ENCODE measurements at regions not wholly inside any gene's neighbourhood (a gene's known extent, or its start where the extent isn't known, plus 50 kb on each side); places are given as distances from the start of the nearest gene placed in this dataset.

GRCh38 chr15:72925661-72926060 lies 126.6 kb upstream of the NEO1 start:
- no peak for TF ChIP-seq GATA1 (IDR thresholded peaks at IDR 0.05; ENCODE audit: low read depth, low read length)
- no peak for TF ChIP-seq POLR2A (IDR thresholded peaks at IDR 0.05; ENCODE audit: low read length)
- DNase-seq: no peak

DNA sequence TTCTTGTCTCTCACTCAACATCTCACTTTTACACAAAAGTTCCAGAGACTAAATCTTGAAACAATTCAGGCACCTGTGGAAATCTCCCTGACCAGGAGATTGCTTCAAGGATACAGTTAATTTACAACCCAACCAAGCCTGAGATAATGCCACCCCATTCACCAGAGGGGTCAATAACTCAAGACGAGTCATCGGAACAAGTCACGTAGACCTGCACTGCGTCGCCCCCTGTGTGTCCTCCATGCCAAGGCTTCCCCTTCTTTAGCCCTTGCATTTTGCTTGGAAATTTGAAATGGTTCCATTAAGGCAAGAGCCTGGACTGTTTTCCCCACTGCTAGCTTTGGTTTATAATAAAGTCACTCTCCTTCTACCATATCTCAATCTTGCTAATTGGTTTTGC lies 129.0 kb upstream of the NEO1 start:
- TF ChIP-seq GATA1 (IDR thresholded peaks at IDR 0.05; ENCODE audit: low read depth, low read length) (no peak), POLR2A (IDR thresholded peaks at IDR 0.05; ENCODE audit: low read length) (no peak)
- DNase-seq: no peak

DNA sequence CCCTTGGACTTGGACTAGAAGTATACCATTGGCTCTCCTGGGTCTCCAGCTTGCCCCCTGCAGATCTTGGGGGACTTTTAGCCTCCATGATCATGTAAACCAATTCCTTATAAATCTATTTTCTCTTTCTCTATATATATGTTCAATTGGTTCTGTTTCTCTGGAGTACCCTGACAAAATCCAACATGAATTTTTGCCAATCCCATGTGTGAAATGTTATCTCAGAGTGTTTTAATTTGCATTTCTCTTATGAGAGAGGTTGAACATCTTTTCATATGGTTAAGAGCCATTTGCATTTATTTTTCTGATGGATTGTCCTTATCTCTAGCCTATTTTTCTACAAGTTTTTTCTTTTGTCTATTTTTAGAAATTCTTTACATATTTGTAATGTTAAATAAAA lies 131.7 kb upstream of the NEO1 start:
- TF ChIP-seq POLR2A (IDR thresholded peaks at IDR 0.05; ENCODE audit: low read length) (no peak), GATA1 (IDR thresholded peaks at IDR 0.05; ENCODE audit: low read depth, low read length) (no peak)
- no peak for DNase-seq

DNA sequence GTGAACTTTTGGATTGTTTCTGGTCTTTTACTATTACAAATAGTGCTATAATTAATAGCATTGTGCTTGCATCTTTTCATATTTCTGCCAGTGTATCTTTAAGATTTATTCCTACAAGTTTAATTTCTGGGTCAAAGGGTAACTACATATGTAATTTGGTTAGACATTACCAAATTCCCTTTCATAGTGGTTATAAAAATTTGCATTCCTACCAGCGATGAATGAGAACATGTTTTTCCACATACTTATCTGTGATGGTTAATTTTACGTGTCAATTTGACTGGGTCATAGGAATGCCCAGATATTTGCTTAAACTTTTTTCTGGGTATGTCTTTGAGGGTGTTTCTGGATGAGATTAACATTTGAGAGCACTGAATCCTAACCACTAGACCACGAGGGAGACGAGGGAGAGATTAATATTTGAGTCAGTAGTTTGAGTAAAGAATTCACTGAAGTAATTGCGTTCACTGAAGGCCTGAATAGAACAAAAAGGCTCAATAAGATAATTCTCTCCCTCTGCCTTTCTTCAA lies 132.3 kb upstream of the NEO1 start:
- no peak for DNase-seq
- TF ChIP-seq GATA1 (IDR thresholded peaks at IDR 0.05; ENCODE audit: low read depth, low read length): no peak
- no peak for TF ChIP-seq POLR2A (IDR thresholded peaks at IDR 0.05; ENCODE audit: low read length)

DNA sequence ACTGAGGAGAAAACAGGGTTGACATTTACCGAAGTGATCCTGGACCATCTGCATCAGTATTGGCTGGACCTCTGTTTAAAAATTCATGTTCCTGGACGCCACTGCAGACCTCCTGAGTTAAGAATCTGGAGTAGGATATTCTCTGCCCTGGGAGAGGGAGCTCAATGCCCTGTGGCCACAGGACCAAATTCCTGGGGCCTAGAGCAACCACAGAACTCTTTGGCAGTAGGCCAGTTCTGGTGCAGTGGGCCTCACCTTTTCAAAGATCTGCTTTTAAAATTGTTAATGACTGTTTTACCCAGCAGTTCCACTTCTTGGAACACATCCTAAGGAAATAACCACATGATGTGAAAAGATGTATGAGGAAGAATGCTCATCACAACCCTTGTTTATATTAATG lies 133.3 kb upstream of the ADPGK start:
- DNase-seq: no peak

DNA sequence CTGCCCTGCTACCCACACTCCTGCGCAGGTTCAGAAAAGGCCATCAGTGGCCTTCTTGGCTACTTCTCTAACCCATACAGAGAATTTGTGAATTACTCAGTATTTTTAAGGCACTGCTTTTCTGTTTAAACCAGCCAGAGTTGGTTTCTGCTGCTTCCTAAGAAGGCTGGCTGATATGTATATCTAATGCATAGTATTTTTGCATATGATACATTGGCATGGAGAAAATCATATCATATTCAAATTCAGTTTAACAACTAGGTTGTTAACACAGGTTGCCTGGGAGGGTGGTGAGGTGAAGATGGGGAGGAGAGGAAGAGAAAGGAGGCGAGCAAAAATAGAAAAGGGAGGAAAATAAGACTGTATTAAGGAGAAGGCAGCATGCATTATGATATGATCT lies 132.8 kb upstream of the ADPGK start:
- no peak for DNase-seq
- no peak for TF ChIP-seq GATA1 (IDR thresholded peaks at IDR 0.05; ENCODE audit: low read depth, low read length)
- no peak for TF ChIP-seq POLR2A (IDR thresholded peaks at IDR 0.05; ENCODE audit: low read length)

More for the DNA sequence above, 133.3 kb upstream of the ADPGK start:
- TF ChIP-seq POLR2A (IDR thresholded peaks at IDR 0.05; ENCODE audit: low read length) (no peak), GATA1 (IDR thresholded peaks at IDR 0.05; ENCODE audit: low read depth, low read length) (no peak)

DNA sequence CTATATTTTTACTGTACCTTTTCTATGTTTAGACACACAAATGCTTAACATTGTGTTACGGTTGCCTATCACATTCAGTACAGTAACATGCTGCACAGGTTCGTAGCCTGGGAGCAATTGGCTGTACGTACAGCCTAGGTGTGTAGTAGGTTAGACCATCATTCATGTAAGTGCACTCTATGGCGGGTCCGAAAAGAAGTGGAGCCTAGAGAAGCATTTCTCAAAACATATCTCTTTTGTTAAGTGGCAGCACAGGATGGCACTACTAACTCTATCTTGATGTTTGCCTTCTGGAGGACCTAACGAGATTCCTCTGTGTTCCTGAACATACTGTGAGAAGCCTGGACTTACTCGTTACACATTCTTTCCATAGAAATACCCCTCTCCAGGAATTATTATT lies 132.3 kb upstream of the ADPGK start:
- no peak for TF ChIP-seq POLR2A (IDR thresholded peaks at IDR 0.05; ENCODE audit: low read length)
- TF ChIP-seq GATA1 (IDR thresholded peaks at IDR 0.05; ENCODE audit: low read depth, low read length): no peak
- DNase-seq: no peak

GRCh38 chr15:72912996-72913395 lies 129.4 kb upstream of the ADPGK start:
- no peak for TF ChIP-seq POLR2A (IDR thresholded peaks at IDR 0.05; ENCODE audit: low read length)
- no peak for DNase-seq

- DNase-seq: no peak
- TF ChIP-seq GATA1 (IDR thresholded peaks at IDR 0.05; ENCODE audit: low read depth, low read length) (no peak), POLR2A (IDR thresholded peaks at IDR 0.05; ENCODE audit: low read length) (no peak)
Observed at GRCh38 chr15:72912121-72912520, 128.6 kb upstream of the ADPGK start.

DNA sequence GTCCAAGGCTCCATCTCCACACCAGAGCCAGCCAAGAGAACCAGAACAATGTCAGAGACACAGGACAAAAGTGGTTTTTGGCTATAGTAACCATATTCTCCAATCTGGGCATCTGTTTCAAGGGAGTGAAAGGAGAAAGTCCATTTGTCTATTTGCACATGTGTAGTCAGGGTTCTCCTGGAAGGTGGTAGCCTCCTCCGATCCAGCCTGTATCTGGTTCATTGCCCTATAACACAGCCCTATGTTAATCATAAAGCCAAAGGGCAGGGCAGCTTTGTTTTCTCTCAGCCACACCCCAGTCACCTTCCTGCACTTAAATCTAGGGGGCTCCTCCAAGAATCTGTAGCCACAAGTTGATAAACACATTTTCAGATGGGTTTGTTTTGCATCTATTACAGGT lies 128.1 kb upstream of the ADPGK start:
- TF ChIP-seq GATA1 (IDR thresholded peaks at IDR 0.05; ENCODE audit: low read depth, low read length) (no peak), POLR2A (IDR thresholded peaks at IDR 0.05; ENCODE audit: low read length) (no peak)
- no peak for DNase-seq

GRCh38 chr15:72908713-72909112 lies 125.2 kb upstream of the ADPGK start:
- TF ChIP-seq GATA1 (IDR thresholded peaks at IDR 0.05; ENCODE audit: low read depth, low read length) (no peak), POLR2A (IDR thresholded peaks at IDR 0.05; ENCODE audit: low read length) (no peak)
- DNase-seq: no peak

GRCh38 chr15:72907733-72908132 lies 124.2 kb upstream of the ADPGK start:
- DNase-seq: peak; percentile 5 to 15
- no peak for TF ChIP-seq POLR2A (IDR thresholded peaks at IDR 0.05; ENCODE audit: low read length)

- no peak for TF ChIP-seq GATA1 (IDR thresholded peaks at IDR 0.05; ENCODE audit: low read depth, low read length)
- no peak for TF ChIP-seq POLR2A (IDR thresholded peaks at IDR 0.05; ENCODE audit: low read length)
- no peak for DNase-seq
Observed at GRCh38 chr15:72902919-72903260, 119.3 kb upstream of the ADPGK start.

DNA sequence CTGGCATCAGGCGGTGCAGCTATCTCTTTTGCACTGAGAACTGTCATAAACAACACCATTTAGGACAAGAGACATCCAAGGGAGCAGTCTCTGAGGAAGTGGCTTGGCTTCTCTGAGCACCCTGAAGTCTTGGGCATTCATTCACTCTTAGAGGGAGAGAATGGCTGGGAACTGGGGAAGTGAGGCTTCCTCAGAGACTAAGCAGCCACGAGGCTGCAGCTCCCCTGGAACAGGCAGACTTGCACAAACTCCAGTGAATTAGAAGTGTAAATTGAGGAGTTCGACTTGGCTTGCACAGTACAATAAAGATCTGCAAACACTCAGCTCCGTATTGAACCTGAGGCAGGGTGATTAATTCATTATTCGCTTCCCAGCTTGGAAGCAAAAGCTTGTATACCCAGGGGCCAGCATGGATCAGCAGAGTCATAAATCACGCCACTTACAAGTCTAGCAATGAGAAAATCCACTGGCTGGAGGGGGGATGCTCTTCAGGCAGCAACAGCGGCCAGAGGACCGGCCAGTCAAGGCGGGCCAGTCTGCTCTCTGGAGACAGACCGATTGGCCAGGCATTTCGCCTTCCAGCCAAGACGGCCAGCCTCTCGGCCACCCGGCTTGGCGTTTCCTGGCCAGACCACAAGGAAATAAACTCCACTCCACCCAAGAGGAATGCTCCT lies 118.8 kb upstream of the ADPGK start:
- TF ChIP-seq GATA1 (IDR thresholded peaks at IDR 0.05; ENCODE audit: low read depth, low read length): no peak
- TF ChIP-seq POLR2A (IDR thresholded peaks at IDR 0.05; ENCODE audit: low read length): no peak
- DNase-seq: no peak

DNA sequence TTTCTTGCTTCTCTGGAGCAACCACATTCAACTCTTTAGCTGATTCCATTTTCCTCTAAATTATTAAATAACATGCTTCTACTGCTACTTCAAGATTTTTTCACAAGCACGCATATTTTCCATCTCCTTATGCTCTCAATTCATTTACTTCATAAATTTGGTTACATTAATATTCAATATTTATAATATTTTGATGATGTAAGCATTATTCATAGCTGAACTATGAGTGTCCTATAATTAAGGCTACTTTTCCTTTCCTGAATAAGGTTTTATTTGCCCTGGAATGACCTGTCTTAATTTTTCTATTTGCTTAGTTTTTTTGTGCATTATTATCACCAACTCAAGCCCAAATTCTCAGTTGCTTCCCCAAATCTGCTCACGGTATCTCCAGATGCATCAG lies 109.4 kb upstream of the ADPGK start:
- TF ChIP-seq POLR2A (IDR thresholded peaks at IDR 0.05; ENCODE audit: low read length) (no peak), GATA1 (IDR thresholded peaks at IDR 0.05; ENCODE audit: low read depth, low read length) (no peak)
- DNase-seq: no peak

DNA sequence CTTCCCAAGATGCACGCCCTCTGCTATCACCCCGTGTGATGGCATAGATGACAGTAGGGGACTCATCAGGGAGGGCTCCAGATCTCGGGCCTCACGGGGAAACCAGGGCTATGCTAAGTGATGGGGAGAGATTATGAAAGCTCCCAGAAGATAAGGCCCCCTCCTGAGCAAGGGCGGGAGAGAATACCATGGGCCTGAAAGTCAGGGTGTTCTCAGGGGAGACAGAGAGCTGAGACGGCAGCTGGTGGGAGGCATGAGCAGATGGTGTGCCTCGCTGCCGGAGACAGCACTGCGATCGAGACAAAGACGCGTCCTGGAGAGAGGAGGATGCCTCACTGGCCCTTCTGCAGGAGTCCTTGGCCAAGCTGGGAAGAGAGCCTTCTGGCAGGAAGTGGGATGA lies 106.5 kb upstream of the ADPGK start:
- no peak for DNase-seq
- TF ChIP-seq GATA1 (IDR thresholded peaks at IDR 0.05; ENCODE audit: low read depth, low read length): no peak
- TF ChIP-seq POLR2A (IDR thresholded peaks at IDR 0.05; ENCODE audit: low read length): no peak

All from erythroblast (primary cell).